ENCODE measurements at regions not wholly inside any gene's neighbourhood (a gene's known extent, or its start where the extent isn't known, plus 50 kb on each side); places are given as distances from the start of the nearest gene placed in this dataset.

DNA sequence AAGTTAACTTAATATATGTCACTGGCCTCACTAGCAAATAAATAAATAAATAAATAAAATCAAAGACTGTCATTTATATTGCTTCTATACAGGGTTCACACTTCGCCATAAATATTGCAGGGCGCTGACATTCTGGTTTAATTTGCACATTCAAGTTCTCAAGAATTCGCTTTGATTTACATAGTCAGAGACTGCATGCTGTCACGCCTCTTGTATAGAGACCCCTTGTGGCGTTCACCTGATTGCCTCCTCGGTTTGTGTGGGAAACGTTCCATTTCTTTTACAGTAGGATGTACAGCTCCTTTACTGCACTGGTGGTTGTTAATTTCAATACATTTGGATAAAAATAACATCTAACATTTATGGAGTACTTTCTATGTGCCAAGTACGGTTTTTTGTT is 71.3 kb upstream of the ADGRG2 start (continued):
- TF ChIP-seq, protein P1, sequence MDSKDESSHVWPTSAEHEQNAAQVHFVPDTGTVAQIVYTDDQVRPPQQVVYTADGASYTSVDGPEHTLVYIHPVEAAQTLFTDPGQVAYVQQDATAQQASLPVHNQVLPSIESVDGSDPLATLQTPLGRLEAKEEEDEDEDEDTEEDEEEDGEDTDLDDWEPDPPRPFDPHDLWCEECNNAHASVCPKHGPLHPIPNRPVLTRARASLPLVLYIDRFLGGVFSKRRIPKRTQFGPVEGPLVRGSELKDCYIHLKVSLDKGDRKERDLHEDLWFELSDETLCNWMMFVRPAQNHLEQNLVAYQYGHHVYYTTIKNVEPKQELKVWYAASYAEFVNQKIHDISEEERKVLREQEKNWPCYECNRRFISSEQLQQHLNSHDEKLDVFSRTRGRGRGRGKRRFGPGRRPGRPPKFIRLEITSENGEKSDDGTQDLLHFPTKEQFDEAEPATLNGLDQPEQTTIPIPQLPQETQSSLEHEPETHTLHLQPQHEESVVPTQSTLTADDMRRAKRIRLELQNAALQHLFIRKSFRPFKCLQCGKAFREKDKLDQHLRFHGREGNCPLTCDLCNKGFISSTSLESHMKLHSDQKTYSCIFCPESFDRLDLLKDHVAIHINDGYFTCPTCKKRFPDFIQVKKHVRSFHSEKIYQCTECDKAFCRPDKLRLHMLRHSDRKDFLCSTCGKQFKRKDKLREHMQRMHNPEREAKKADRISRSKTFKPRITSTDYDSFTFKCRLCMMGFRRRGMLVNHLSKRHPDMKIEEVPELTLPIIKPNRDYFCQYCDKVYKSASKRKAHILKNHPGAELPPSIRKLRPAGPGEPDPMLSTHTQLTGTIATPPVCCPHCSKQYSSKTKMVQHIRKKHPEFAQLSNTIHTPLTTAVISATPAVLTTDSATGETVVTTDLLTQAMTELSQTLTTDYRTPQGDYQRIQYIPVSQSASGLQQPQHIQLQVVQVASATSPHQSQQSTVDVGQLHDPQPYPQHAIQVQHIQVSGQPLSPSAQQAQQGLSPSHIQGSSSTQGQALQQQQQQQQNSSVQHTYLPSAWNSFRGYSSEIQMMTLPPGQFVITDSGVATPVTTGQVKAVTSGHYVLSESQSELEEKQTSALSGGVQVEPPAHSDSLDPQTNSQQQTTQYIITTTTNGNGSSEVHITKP (tag by site-specific recombination; IDR thresholded peaks at IDR 0.05) = no peak
- TF ChIP-seq ZXDB (tag by site-specific recombination; IDR thresholded peaks at IDR 0.05) = no peak
- TF ChIP-seq, protein P2, sequence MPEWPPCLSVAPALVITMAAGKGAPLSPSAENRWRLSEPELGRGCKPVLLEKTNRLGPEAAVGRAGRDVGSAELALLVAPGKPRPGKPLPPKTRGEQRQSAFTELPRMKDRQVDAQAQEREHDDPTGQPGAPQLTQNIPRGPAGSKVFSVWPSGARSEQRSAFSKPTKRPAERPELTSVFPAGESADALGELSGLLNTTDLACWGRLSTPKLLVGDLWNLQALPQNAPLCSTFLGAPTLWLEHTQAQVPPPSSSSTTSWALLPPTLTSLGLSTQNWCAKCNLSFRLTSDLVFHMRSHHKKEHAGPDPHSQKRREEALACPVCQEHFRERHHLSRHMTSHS (tag by site-specific recombination; IDR thresholded peaks at IDR 0.05) = no peak
- no peak for TF ChIP-seq ZNF555 (tag by site-specific recombination; conservative IDR thresholded peaks at IDR 0.05)
- TF ChIP-seq SALL2 (tag by site-specific recombination; IDR thresholded peaks at IDR 0.05; ENCODE audit: borderline replicate concordance) = no peak
- no peak for TF ChIP-seq ZNF324 (tag by site-specific recombination; IDR thresholded peaks at IDR 0.05)
- TF ChIP-seq ZNF155 (tag by site-specific recombination; IDR thresholded peaks at IDR 0.05) = no peak
- TF ChIP-seq ZNF350 (tag by site-specific recombination; IDR thresholded peaks at IDR 0.05) = no peak
- TF ChIP-seq, protein P3, sequence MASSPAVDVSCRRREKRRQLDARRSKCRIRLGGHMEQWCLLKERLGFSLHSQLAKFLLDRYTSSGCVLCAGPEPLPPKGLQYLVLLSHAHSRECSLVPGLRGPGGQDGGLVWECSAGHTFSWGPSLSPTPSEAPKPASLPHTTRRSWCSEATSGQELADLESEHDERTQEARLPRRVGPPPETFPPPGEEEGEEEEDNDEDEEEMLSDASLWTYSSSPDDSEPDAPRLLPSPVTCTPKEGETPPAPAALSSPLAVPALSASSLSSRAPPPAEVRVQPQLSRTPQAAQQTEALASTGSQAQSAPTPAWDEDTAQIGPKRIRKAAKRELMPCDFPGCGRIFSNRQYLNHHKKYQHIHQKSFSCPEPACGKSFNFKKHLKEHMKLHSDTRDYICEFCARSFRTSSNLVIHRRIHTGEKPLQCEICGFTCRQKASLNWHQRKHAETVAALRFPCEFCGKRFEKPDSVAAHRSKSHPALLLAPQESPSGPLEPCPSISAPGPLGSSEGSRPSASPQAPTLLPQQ (tag by site-specific recombination; IDR thresholded peaks at IDR 0.05) = no peak
- no peak for TF ChIP-seq ZNF768 (tag by site-specific recombination; IDR thresholded peaks at IDR 0.05)
- TF ChIP-seq ZNF114 (tag by site-specific recombination; IDR thresholded peaks at IDR 0.05) = no peak
- TF ChIP-seq ZNF274 (IDR thresholded peaks at IDR 0.05; ENCODE audit: low read length) = no peak
- no peak for TF ChIP-seq ZNF274 (tag by site-specific recombination; IDR thresholded peaks at IDR 0.05; ENCODE audit: borderline replicate concordance)
- TF ChIP-seq, protein P4, sequence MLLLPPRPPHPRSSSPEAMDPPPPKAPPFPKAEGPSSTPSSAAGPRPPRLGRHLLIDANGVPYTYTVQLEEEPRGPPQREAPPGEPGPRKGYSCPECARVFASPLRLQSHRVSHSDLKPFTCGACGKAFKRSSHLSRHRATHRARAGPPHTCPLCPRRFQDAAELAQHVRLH (tag by site-specific recombination; IDR thresholded peaks at IDR 0.05) = no peak

DNA sequence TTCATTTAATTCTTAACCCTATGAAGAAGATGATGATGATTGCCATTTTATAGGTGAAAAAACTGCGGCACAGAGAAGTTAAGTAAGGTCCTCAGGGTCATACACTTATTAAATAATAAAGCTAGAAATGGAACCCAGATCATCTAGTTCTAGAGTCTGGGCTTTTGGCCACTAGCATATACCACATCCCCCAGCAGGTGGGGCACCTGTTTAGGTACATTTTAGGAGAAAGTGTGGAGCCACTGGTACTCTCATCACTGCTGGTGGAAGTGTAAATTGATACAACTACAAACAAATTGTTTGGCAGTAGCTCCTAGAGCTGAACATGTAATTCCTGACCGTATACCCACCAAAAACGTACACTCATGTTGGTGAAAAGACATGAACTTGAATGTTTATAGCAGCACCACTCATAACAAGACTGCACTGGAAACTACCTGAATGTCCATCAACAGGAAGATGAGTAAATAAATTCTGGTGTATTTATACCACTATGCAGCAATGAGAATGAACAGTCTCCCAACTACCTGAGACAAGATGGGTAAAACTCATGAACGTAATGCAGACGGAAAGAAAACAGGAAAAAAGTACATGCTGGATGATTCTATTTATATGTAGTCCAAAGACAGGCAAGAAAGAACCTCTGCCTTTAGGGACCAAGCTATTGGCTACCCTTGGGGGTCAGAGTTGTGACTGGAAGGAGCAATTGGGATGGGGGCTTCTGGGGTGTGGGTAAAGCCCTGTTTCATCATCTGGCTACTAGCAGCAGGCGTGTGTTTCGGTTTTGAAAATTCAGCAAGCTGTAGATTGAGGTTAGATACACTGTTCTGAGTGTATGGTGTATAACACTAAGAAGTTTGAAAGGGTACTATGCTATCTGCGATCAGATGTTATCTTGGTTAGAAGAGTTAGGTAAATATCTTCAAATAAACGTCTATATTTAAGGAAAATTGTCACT is 72.3 kb upstream of the ADGRG2 start:
- H3K36me3 ChIP-seq (ENCODE audit: control insufficient read depth in 2 of 2, insufficient read depth in 1 of 2, low read length in 2 of 2) = no peaks in the 10 kb centered on the region
- ChIA-PET CTCF (interaction anchor here (0.5 to 1.7 kb wide), 6 partner anchors 8 to 1462 kb away, joined by 3 to 7 read pairs (median 4); no protein-coding TSS in a partner anchor), POLR2A (no interaction called here)
- H3K9me3 ChIP-seq (ENCODE audit: control insufficient read depth, insufficient read depth, low read depth, low read length) = no peaks in the 10 kb centered on the region
- no peak for TF ChIP-seq ZNF677 (tag by site-specific recombination; IDR thresholded peaks at IDR 0.05)
- TF ChIP-seq OSR2 (tag by site-specific recombination; IDR thresholded peaks at IDR 0.05) = no peak
- TF ChIP-seq ZNF155 (tag by site-specific recombination; IDR thresholded peaks at IDR 0.05) = no peak
- TF ChIP-seq, protein P5, sequence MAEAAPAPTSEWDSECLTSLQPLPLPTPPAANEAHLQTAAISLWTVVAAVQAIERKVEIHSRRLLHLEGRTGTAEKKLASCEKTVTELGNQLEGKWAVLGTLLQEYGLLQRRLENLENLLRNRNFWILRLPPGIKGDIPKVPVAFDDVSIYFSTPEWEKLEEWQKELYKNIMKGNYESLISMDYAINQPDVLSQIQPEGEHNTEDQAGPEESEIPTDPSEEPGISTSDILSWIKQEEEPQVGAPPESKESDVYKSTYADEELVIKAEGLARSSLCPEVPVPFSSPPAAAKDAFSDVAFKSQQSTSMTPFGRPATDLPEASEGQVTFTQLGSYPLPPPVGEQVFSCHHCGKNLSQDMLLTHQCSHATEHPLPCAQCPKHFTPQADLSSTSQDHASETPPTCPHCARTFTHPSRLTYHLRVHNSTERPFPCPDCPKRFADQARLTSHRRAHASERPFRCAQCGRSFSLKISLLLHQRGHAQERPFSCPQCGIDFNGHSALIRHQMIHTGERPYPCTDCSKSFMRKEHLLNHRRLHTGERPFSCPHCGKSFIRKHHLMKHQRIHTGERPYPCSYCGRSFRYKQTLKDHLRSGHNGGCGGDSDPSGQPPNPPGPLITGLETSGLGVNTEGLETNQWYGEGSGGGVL (tag by site-specific recombination; IDR thresholded peaks at IDR 0.05) = no peak
- TF ChIP-seq ZEB2 (tag by site-specific recombination; IDR thresholded peaks at IDR 0.05) = no peak
- no peak for TF ChIP-seq GLI4 (tag by site-specific recombination; IDR thresholded peaks at IDR 0.05)
- no peak overlapping the region for H3K27ac ChIP-seq (ENCODE audit: extremely low read depth, low read depth, low read length)
- no peak overlapping the region for H3K4me3 ChIP-seq (ENCODE audit: low read depth, low read length)
- H3K4me1 ChIP-seq (ENCODE audit: control insufficient read depth, insufficient read depth, low read length) = no peaks in the 10 kb centered on the region
